GM21723 (cell line): ENCODE measurements at regions not wholly inside any gene's neighbourhood (a gene's known extent, or its start where the extent isn't known, plus 50 kb on each side); places are given as distances from the start of the nearest gene placed in this dataset.
A peak's percentile ranks its signal among the peaks of the same experiment; 100 is the strongest.
"Not testable (repeated sequence)": the region's sequence is repeated elsewhere in the genome, so short reads cannot be mapped to it uniquely, and the experiment has no call there.

Experiments used
- ATAC-seq: cut with Tn5 transposase; IDR thresholded peaks from one replicate; pipeline ENCODE4 v1.9.1; 2021; ENCODE audit warnings: mild to moderate bottlenecking, moderate library complexity; ENCODE audit not compliant: unreplicated experiment

GRCh38 chrX:18010253-18010652 is 149.2 kb upstream of the RAI2 start:
- ATAC-seq = no peak

GRCh38 chrX:18003876-18004275 is 142.8 kb upstream of the RAI2 start:
- ATAC-seq = no peak

DNA sequence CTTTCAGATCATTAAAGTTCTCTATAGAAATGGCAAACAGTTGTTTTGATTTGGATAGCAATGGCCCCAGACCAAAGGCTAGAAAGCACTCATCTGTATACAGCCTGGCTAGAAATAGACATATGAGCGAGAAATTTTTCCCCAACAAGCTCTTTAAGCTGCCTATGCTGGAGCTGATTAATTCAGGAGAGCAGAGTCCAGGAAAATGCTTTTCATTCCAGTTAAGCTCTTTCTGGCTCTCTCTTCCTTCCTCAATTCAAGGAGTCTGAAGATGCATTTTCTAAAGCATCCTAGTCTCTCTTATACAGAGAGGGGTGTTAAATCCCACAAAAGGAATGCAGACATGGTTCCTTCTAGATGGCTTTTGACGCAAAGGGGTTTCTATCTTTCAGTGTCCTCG is 141.7 kb upstream of the RAI2 start:
- no peak for ATAC-seq

DNA sequence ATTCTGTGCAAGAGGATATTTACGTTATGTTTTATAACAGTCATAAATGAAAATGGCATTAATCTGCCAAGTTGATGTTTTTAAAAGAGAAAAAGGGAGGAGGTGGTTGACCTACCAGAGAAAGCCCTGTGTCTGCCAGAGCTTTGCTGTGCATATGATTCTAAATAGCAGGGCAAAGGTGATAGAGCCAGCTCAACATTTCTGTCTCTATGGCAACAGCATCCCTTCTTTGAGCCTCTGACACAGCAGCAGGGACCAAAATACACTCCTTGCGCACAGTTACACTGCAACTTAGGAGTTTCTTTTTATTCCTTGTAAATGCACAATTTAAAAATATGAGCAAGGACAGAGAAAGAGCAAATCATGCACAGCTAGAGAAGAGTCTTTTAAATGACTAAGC is 133.3 kb upstream of the RAI2 start:
- no peak for ATAC-seq

GRCh38 chrX:17993062-17993461 is 132.0 kb upstream of the RAI2 start:
- no peak for ATAC-seq

- no peak for ATAC-seq
Observed at GRCh38 chrX:17990532-17990931, 129.4 kb upstream of the RAI2 start.

DNA sequence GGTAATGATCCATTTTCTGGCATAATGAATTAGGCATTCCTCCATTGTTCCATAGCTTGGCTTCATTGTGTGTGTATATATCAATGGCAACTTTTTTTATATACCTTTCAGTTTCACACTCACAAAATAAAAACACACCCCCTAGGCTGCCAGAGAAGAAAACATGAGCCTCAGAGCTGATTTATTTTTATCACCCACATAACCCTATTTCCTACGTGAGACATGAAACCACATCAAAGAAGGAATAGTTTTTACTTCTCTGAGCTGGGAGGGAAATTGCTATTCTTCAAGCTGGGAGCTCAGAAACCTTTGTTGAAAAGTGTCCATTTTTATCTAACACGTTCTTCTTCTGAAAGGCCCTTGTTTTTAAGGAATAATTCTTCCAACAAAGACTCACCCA is 126.7 kb upstream of the RAI2 start:
- no peak for ATAC-seq

- ATAC-seq = no peak
Observed at GRCh38 chrX:17986977-17987376, 125.9 kb upstream of the RAI2 start.

DNA sequence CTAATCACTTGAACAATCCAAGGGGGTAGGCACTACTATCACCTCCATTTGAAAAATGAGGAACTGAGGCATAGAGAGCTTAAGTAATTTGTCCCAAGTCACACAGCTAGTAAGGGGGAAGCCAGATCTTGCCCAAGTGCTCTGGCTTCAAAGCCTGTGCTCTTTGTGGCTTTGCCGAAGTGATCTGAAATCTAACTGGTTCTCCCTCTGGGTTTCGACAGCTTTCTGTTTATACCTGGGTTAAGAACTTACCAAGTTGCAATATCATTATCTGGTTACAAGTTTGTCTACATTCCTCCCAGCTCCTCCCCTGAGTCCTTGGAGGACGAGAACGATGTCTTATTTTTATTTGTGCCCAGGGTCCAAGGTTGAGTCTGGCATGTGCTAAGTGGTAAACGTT is 125.3 kb upstream of the RAI2 start:
- no peak for ATAC-seq

DNA sequence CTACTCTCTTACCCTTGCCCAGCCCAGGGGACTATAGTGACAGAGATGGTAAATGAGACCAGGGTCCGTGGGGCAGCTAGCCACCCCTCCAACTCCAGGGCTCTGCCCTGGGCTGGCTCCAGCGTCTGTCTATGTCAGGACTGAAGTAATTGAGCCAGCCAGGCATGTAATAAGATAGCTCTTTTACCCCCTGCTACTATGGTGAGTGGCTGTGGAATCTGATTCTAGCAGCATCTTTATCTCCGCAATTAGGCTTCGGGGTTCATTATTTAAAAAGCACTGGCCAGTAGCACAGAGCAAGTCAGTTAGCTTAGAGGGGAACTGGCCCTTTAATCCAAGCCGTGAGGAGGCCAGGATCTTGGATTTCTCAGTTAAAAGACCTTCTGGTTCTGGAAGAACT is 123.3 kb upstream of the RAI2 start:
- ATAC-seq = no peak

DNA sequence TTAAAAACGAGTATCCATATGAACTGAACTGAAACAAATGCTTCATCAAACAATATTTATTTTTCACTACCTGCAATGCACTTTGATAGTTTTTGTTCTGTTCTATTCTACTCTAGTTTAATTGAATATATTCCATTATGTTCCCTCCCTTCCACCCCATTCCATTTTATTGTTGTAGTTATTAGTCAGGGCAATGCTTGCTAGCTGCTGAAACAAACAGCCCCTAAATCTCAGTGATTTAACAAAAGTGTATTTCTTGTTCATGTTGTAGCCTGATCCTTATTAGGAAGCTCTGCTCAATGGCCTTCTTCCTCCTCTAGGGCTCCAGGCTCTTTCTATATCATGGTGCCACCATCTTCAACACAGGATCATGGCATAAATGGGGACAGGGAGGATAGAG is 122.3 kb upstream of the RAI2 start:
- no peak for ATAC-seq

DNA sequence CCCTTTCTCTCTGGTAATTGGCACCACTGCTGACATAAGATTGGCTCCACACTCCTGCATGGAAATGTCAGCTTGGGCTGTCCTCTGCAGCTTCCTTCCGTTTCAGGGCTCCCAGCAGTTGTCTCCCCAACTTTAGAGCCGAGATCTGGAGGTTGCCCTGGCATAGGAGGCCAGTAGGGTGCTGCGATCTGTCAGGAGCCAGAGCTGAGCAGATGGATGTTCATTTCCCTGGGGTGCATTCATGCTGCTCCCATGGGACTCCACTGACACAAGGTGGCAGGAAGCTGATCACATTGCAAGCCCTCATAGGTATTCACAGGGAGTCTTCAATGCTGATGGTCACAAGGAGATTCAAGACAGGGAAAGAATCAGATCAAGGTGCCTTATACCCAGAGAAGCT is 116.6 kb upstream of the RAI2 start:
- no peak for ATAC-seq

DNA sequence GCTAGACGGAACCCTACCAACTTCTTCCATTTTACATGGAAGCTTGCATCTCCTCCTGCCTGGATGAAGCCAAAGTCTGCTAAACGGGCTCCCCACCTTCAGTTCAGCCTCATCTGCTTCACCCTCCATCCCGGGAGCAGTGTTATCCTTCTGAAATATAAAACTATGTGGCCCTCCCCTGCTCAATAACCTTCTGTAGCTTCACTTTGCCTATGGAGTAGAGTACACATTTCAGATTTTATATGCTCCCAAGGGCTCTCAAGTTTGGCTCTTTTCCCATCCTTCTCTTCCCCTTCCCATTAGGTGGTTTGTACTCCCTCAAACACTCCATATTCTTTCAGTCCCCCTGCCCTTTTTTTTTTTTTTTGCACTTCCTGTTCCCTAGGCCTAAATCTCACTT is 115.9 kb upstream of the RAI2 start:
- no peak for ATAC-seq

- not testable (repeated sequence) for ATAC-seq
Observed at GRCh38 chrX:17975349-17975748, 114.3 kb upstream of the RAI2 start.

GRCh38 chrX:17968367-17968766 is 107.3 kb upstream of the RAI2 start:
- no peak for ATAC-seq

GRCh38 chrX:17967888-17968287 is 106.8 kb upstream of the RAI2 start:
- no peak for ATAC-seq

- no peak for ATAC-seq
Observed at GRCh38 chrX:17964871-17965270, 103.8 kb upstream of the RAI2 start.

- no peak for ATAC-seq
Observed at GRCh38 chrX:17960891-17961290, 99.8 kb upstream of the RAI2 start.

DNA sequence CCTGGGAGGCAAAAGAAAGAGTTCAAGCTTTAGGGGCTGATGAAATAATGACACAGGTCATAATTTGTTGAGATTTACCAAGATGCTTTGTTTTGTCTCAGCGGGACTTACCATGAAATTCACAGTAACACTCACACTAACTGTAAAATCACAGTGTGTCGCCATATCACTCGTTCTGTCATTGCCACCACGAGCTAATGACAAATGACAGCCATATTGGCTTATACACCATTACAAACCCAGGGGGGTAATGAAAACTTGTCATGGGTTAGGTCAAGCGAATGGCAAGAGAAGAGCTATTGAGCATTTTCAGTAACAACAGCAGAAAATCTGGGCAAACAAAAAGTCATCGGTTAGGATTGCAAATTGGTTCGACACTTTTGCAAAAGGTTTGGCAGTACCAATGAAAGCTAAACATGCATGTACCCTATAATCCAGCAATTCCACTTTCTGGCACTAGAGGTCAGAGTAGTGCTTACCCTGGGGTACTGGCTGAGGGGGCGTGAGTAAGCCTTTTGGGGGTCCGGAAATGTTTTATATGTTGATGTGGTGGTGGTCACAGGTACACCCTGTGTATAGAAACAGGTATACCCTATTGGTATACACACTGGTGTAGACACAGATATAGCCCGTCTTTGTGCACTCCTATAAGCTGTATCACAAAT is 83.9 kb upstream of the RAI2 start:
- peak; percentile 49 for ATAC-seq

DNA sequence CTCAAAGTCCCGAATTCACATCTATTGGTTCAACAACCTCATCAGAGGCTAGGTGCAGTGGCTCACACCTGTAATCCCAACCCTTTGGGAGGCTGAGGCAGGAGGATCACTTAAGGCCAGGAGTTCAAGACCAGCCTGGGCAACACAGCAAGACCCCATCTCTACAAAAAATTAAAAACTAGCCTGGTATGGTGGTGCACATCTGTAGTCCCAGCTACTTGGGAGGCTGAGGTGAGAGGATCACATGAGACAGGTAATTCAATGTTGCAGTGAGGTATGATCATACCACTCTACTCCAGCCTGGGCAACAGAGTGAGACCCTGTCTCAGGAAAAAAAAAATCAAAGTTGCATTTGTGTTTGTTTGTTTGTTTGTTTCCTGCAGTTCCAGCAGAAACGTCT is 80.1 kb upstream of the RAI2 start:
- ATAC-seq = not testable (repeated sequence)

- ATAC-seq = no peak
Observed at GRCh38 chrX:17939724-17940123, 78.6 kb upstream of the RAI2 start.

DNA sequence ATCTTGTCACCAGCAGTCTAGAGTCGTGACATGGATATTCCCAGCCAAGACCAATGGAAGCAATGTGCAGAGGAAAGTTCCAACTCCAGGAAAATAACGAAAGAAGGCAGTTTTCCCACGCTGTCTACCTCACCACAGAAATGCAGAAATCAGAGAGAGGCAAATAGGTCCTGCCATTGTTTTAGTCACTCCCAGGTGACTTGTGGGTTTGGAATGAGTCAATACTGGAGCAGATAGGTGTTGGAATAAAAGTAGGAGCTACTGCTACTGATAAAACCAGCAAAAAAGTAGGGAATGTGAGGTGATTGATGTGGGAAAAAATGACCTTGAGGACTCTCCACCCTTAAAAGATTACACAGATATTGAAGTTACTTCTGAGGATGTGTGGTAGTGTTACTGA is 72.8 kb upstream of the RAI2 start:
- no peak for ATAC-seq

GRCh38 chrX:17932781-17933180 is 71.7 kb upstream of the RAI2 start:
- ATAC-seq = no peak
